IMR-90 (cell line): ENCODE measurements at regions not wholly inside any gene's neighbourhood (a gene's known extent, or its start where the extent isn't known, plus 50 kb on each side); places are given as distances from the start of the nearest gene placed in this dataset.

ENCODE experiments used
- ATAC-seq: fragments of 200-7000 bp; cut with Tn5 transposase; 2 replicates; pipeline ENCODE4 v1.9.1; 2020; ENCODE audit warnings: low read depth, mild to moderate bottlenecking, moderate library complexity
- BruUV-seq: library from RNA; stranded (reverse); fragments of 400-500 nt; replicated peaks from 2 replicates; lab custom pipeline; 2021; lab: Mats Ljungman, UMichigan
- CTCF ChIA-PET: fragments of 300-600 bp; formaldehyde crosslinking; extraction: SDS; loops from one replicate; lab custom pipeline; 2021; ENCODE audit warnings: antibody characterized with exemption; lab: Yijun Ruan, JAX
- POLR2A ChIA-PET: fragments of 300-600 bp; sonication (Branson Sonifier 250); formaldehyde crosslinking; loops from one replicate; lab custom pipeline; 2022; ENCODE audit warnings: antibody characterized with exemption; ENCODE audit not compliant: unreplicated experiment; lab: Charles Lee
- DNase-seq: peaks from one replicate; pipeline ENCODE4 v3.0.0; 2013
- H2AFZ ChIP-seq: replicated peaks from 2 replicates; pipeline ENCODE3; 2013; ENCODE audit warnings: low read length, mild to moderate bottlenecking; ENCODE audit not compliant: poor library complexity
- H2AK5ac ChIP-seq: 2 replicates; pipeline ENCODE4 v1.6.1; 2013; ENCODE audit warnings: low read depth, low read length, inconsistent platforms
- H2AK9ac ChIP-seq: replicated peaks from 2 replicates; pipeline ENCODE3; 2013; ENCODE audit warnings: mild to moderate bottlenecking, low read depth, low read length, moderate library complexity; ENCODE audit not compliant: poor library complexity
- H2BK120ac ChIP-seq: 2 replicates; pipeline ENCODE4 v1.6.1; 2013; ENCODE audit warnings: low read depth, low read length, inconsistent platforms
- H2BK15ac ChIP-seq: 3 replicates; pipeline ENCODE4 v1.6.1; 2013; ENCODE audit warnings: low read depth, low read length, inconsistent platforms
- H2BK20ac ChIP-seq: 2 replicates; pipeline ENCODE4 v1.6.1; 2013; ENCODE audit warnings: low read depth, mild to moderate bottlenecking, inconsistent platforms, low read length, moderate library complexity
- H2BK5ac ChIP-seq: 2 replicates; pipeline ENCODE4 v1.6.1; 2013; ENCODE audit warnings: mild to moderate bottlenecking, low read depth, low read length, inconsistent platforms; ENCODE audit not compliant: poor library complexity, severe bottlenecking
- H3K14ac ChIP-seq: replicated peaks from 2 replicates; pipeline ENCODE4 v1.6.1; 2013; ENCODE audit warnings: low read depth, low read length, inconsistent platforms
- H3K18ac ChIP-seq: 2 replicates; pipeline ENCODE4 v1.6.1; 2013; ENCODE audit warnings: low read depth, low read length, control low read depth
- H3K23ac ChIP-seq: 2 replicates; pipeline ENCODE4 v1.6.1; 2013; ENCODE audit warnings: low read depth, low read length, inconsistent platforms
- H3K27ac ChIP-seq: 2 replicates; pipeline ENCODE4 v1.5.1; 2013; ENCODE audit warnings: mild to moderate bottlenecking, control low read depth, low read length; ENCODE audit not compliant: insufficient read depth
- H3K27me3 ChIP-seq: 2 replicates; pipeline ENCODE4 v1.6.1; 2013; ENCODE audit warnings: low read length; ENCODE audit not compliant: control insufficient read depth, insufficient read depth
- H3K36me3 ChIP-seq: 2 replicates; pipeline ENCODE4 v1.6.1; 2013; ENCODE audit warnings: low read length, mixed read lengths; ENCODE audit not compliant: control insufficient read depth, insufficient read depth
- H3K4ac ChIP-seq: 2 replicates; pipeline ENCODE4 v1.6.1; 2013; ENCODE audit warnings: low read depth, low read length, inconsistent platforms
- H3K4me1 ChIP-seq: 2 replicates; pipeline ENCODE4 v1.6.1; 2013; ENCODE audit warnings: low read length, mixed read lengths; ENCODE audit not compliant: control insufficient read depth, insufficient read depth
- H3K4me2 ChIP-seq: 2 replicates; pipeline ENCODE4 v1.6.1; 2013; ENCODE audit warnings: low read depth, mild to moderate bottlenecking, control low read depth, low read length, moderate library complexity
- H3K4me3 ChIP-seq: 2 replicates; pipeline ENCODE4 v1.5.1; 2013; ENCODE audit warnings: low read depth, mild to moderate bottlenecking, control low read depth, low read length, moderate library complexity; ENCODE audit not compliant: insufficient read depth
- H3K56ac ChIP-seq: 2 replicates; pipeline ENCODE4 v1.6.1; 2013; ENCODE audit warnings: low read length, inconsistent platforms; ENCODE audit not compliant: insufficient read depth; ENCODE audit errors: extremely low read depth
- H3K79me1 ChIP-seq, 2 experiments: 2 replicates each; pipeline ENCODE4 v1.6.1; 2013; ENCODE audit warnings: low read length in 2 of 2, inconsistent platforms in 1 of 2, low read depth in 1 of 2
- H3K9ac ChIP-seq: 2 replicates; pipeline ENCODE4 v1.6.1; 2013; ENCODE audit warnings: low read depth, low read length, control low read depth
- H3K9me1 ChIP-seq: 2 replicates; pipeline ENCODE4 v1.6.1; 2013; ENCODE audit warnings: low read length, inconsistent platforms; ENCODE audit not compliant: insufficient read depth
- H3K9me3 ChIP-seq: 2 replicates; pipeline ENCODE4 v1.6.1; 2013; ENCODE audit warnings: low read length; ENCODE audit not compliant: control insufficient read depth, insufficient read depth
- H4K20me1 ChIP-seq: 2 replicates; pipeline ENCODE4 v1.6.1; 2013; ENCODE audit warnings: low read length, inconsistent platforms; ENCODE audit not compliant: insufficient read depth
- H4K5ac ChIP-seq: 2 replicates; pipeline ENCODE4 v1.6.1; 2013; ENCODE audit warnings: mild to moderate bottlenecking, low read depth, low read length, control low read depth
- H4K8ac ChIP-seq, 2 experiments: 2 replicates each; pipeline ENCODE4 v1.6.1; 2013; ENCODE audit warnings: low read depth in 2 of 2, low read length in 2 of 2, control low read depth in 1 of 2, inconsistent platforms in 1 of 2
- H4K91ac ChIP-seq: 2 replicates; pipeline ENCODE4 v1.6.1; 2013; ENCODE audit warnings: low read depth, low read length, inconsistent platforms; ENCODE audit not compliant: insufficient read depth
- BHLHE40 ChIP-seq: fragments of 150-350 bp; IDR thresholded peaks from 2 replicates; pipeline ENCODE4 v1.6.1; 2016; ENCODE audit warnings: mild to moderate bottlenecking, low read depth, low read length
- ELK1 ChIP-seq: fragments of 150-350 bp; IDR thresholded peaks from 2 replicates; pipeline ENCODE4 v1.6.1; 2016; ENCODE audit warnings: low read depth, mild to moderate bottlenecking, low read length, moderate library complexity, borderline replicate concordance
- FOS ChIP-seq: fragments of 150-350 bp; IDR thresholded peaks from 2 replicates; pipeline ENCODE4 v1.6.1; 2016; ENCODE audit warnings: low read depth, low read length
- MAZ ChIP-seq: IDR thresholded peaks from 2 replicates; pipeline ENCODE4 v1.6.1; 2012; ENCODE audit warnings: low read depth, mild to moderate bottlenecking, low read length, improper control_type of control experiment, moderate library complexity, borderline replicate concordance
- POLR2A ChIP-seq: IDR thresholded peaks from 2 replicates; pipeline ENCODE4 v1.6.1; 2012; ENCODE audit warnings: mild to moderate bottlenecking, low read depth, low read length
- RCOR1 ChIP-seq: IDR thresholded peaks from 2 replicates; pipeline ENCODE4 v1.6.1; 2012; ENCODE audit warnings: mild to moderate bottlenecking, low read length, improper control_type of control experiment; ENCODE audit not compliant: insufficient replicate concordance
- RFX5 ChIP-seq: IDR thresholded peaks from 2 replicates; pipeline ENCODE4 v1.8.0; 2012; ENCODE audit warnings: low read depth, mild to moderate bottlenecking, low read length, moderate library complexity
- WGBS, 2 experiments: methylation state at CpG; one replicate each; pipeline versions ENCODE4 v1.1.5 to v1.1.7; 2013; ENCODE audit warnings: missing lambda C conversion rate in 2 of 2; ENCODE audit not compliant: insufficient read length in 1 of 2; ENCODE audit errors: extremely low coverage in 2 of 2; 5-methylcytosine and 5-hydroxymethylcytosine counted together
- dilution Hi-C: fragments of 300-500 bp; cut with HindIII; formaldehyde crosslinking; loops from one replicate; pipeline ENCODE4 v1.14.3; 2018; ENCODE audit warnings: low sequenced_read_pairs; ENCODE audit not compliant: unreplicated experiment
- in situ Hi-C: fragments of 300-500 bp; cut with MboI; formaldehyde crosslinking; loops from 3 replicates; pipeline ENCODE4 v1.14.3; 2019; ENCODE audit warnings: low sequenced_read_pairs, inconsistent platforms, mixed read lengths
- intact Hi-C: fragments of 100-400 bp; cut with micrococcal nuclease; formaldehyde crosslinking; loops from 2 replicates; pipeline ENCODE4 v1.10.0; 2022

- Histone ChIP-seq H3K79me1 (no peaks in the 10 kb centered on the region), H2BK5ac (no peak overlapping the region), H2BK20ac (no peak overlapping the region), H3K4ac (no peak overlapping the region), H3K27me3 (peaks cover 4% of the 10 kb centered on the region), H3K23ac (no peak overlapping the region), H3K14ac (no peak overlapping the region), H2AK5ac (no peak overlapping the region), H2BK15ac (no peak overlapping the region), H4K20me1 (no peaks in the 10 kb centered on the region), H2AK9ac (no peak overlapping the region), H3K4me1 (peaks cover 3% of the 10 kb centered on the region; the same call in 1 of the 2 replicates), H3K9me3 (no peaks in the 10 kb centered on the region), H3K9ac (no peak overlapping the region), H2BK120ac (no peak overlapping the region), H3K56ac (no peak overlapping the region), H3K4me3 (no peak overlapping the region), H4K5ac (no peak overlapping the region), H3K27ac (no peak overlapping the region), H4K8ac (no peak overlapping the region), H2AFZ (no peak overlapping the region), H3K9me1 (no peaks in the 10 kb centered on the region), H3K36me3 (no peaks in the 10 kb centered on the region), H3K4me2 (no peak overlapping the region), H4K91ac (no peak overlapping the region), H3K18ac (no peak overlapping the region)
- dilution Hi-C loops, result no loop called here
- DNase-seq (no peak), ATAC-seq (peak; percentile 11; the same call in 1 of the 2 replicates)
- no peak for TF ChIP-seq RFX5
- no peak for TF ChIP-seq MAZ
- no peak for TF ChIP-seq POLR2A
- TF ChIP-seq RCOR1, result no peak
- TF ChIP-seq ELK1, result no peak
- TF ChIP-seq FOS, result no peak
- no peak for TF ChIP-seq BHLHE40
- in situ Hi-C loops, result no loop called here
- ChIA-PET POLR2A (no interaction called here), CTCF (no interaction called here)
- no TSS peak for BruUV-seq
- intact Hi-C loops, result no loop called here
- no CpG with 5 or more reads among the region's 2 CpGs for WGBS, 2 experiments
Measured at GRCh38 chr11:109112261-109112660, 309.7 kb upstream of the C11orf87 start.
